ENCODE measurements at regions not wholly inside any gene's neighbourhood (a gene's known extent, or its start where the extent isn't known, plus 50 kb on each side); places are given as distances from the start of the nearest gene placed in this dataset.

DNA sequence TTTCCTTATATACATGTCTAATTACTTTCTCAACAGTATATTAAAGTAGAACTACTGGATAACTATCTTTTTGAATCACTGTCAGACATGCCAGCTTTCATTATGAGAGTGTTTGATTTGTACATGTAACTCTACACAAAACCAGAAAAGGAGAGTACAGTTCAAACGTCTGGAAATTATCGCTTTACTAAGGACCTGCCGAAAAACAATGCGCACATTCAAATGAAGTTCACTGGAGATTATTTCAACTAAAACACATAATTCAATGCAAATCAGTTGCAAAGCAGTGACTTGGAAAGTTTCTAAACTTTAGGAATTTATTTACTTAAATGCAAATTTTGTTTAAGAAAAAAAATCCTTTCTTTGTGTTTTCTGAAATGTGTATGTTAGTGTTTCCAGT lies 942.5 kb downstream of the EFNA5 start:
- TF ChIP-seq, protein P1, sequence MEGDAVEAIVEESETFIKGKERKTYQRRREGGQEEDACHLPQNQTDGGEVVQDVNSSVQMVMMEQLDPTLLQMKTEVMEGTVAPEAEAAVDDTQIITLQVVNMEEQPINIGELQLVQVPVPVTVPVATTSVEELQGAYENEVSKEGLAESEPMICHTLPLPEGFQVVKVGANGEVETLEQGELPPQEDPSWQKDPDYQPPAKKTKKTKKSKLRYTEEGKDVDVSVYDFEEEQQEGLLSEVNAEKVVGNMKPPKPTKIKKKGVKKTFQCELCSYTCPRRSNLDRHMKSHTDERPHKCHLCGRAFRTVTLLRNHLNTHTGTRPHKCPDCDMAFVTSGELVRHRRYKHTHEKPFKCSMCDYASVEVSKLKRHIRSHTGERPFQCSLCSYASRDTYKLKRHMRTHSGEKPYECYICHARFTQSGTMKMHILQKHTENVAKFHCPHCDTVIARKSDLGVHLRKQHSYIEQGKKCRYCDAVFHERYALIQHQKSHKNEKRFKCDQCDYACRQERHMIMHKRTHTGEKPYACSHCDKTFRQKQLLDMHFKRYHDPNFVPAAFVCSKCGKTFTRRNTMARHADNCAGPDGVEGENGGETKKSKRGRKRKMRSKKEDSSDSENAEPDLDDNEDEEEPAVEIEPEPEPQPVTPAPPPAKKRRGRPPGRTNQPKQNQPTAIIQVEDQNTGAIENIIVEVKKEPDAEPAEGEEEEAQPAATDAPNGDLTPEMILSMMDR (IDR thresholded peaks at IDR 0.05; ENCODE audit: low read depth, low read length), result no peak
- no peak for TF ChIP-seq EZH2phosphoT487 (IDR thresholded peaks at IDR 0.05; ENCODE audit: low read depth)
